Endothelial cell of umbilical vein (primary cell): ENCODE measurements at regions not wholly inside any gene's neighbourhood (a gene's known extent, or its start where the extent isn't known, plus 50 kb on each side); places are given as distances from the start of the nearest gene placed in this dataset.

Source experiments
- BruUV-seq: library from RNA; stranded (reverse); fragments of 400-500 nt; replicated peaks from 2 replicates; lab custom pipeline; 2021; lab: Mats Ljungman, UMichigan
- CTCF ChIA-PET: fragments of 300-600, 350-600 bp; sonication (Branson Sonifier 250); formaldehyde crosslinking; loops from one replicate; lab custom pipeline; 2021; ENCODE audit warnings: antibody characterized with exemption, inconsistent platforms; lab: Charles Lee
- POLR2A ChIA-PET: fragments of 300-600, 350-600 bp; sonication (Branson Sonifier 250); formaldehyde crosslinking; loops from one replicate; lab custom pipeline; 2021; ENCODE audit warnings: antibody characterized with exemption, inconsistent platforms; lab: Charles Lee
- DNase-seq: peaks from one replicate; pipeline ENCODE4 v3.0.0-alpha.2; 2011; ENCODE audit warnings: low read depth, low spot score
- FAIRE-seq: peaks from 2 replicates; lab custom pipeline; 2011; peaks lifted over from hg19 to GRCh38; lab: Jason Lieb, UNC
- H2AFZ ChIP-seq: 2 replicates; pipeline ENCODE4 v1.6.0; 2012; ENCODE audit warnings: low read depth, low read length, control low read depth, inconsistent platforms
- H3K27ac ChIP-seq: 2 replicates; pipeline ENCODE4 v1.5.1; 2011; ENCODE audit warnings: low read depth, mild to moderate bottlenecking, control low read depth, low read length, moderate library complexity; ENCODE audit not compliant: insufficient read depth
- H3K27me3 ChIP-seq, 2 experiments: 2 replicates each; pipeline versions ENCODE4 v1.6.0 to v1.6.1; 2011; ENCODE audit warnings: low read length in 2 of 2, mixed read lengths in 1 of 2; ENCODE audit not compliant: control insufficient read depth in 2 of 2, insufficient read depth in 2 of 2
- H3K36me3 ChIP-seq, 2 experiments: 2 replicates in 1 of 2; 3 replicates in 1 of 2; pipeline ENCODE4 v1.5.1; 2011; ENCODE audit warnings: low read length in 2 of 2, mild to moderate bottlenecking in 1 of 2, moderate library complexity in 1 of 2; ENCODE audit not compliant: control insufficient read depth in 2 of 2, insufficient read depth in 2 of 2; ENCODE audit errors: extremely low read depth in 1 of 2
- H3K4me1 ChIP-seq: 3 replicates; pipeline ENCODE4 v1.5.1; 2011; ENCODE audit warnings: mild to moderate bottlenecking, low read length; ENCODE audit not compliant: control insufficient read depth, insufficient read depth; ENCODE audit errors: extremely low read depth
- H3K4me2 ChIP-seq: 2 replicates; pipeline ENCODE4 v1.6.1; 2011; ENCODE audit warnings: low read length, control low read depth, mixed read lengths; ENCODE audit not compliant: insufficient read depth
- H3K4me3 ChIP-seq, 3 experiments: fragments of 200-600 bp in 1 of 3; sonication (generic), shearing (Covaris generic) in 1 of 3; replicated peaks in 1 of 3; 2 replicates each; pipeline ENCODE4 v1.5.1; 2011 to 2016; ENCODE audit warnings: control low read depth in 3 of 3, low read length in 3 of 3, mild to moderate bottlenecking in 2 of 3, inconsistent platforms in 1 of 3, low read depth in 1 of 3, moderate library complexity in 1 of 3; ENCODE audit not compliant: insufficient read depth in 1 of 3
- H3K79me2 ChIP-seq: 2 replicates; pipeline ENCODE4 v1.6.0; 2012; ENCODE audit warnings: low read length, inconsistent platforms; ENCODE audit not compliant: control insufficient read depth, insufficient read depth
- H3K9ac ChIP-seq: replicated peaks from 2 replicates; pipeline ENCODE3; 2011; ENCODE audit warnings: low read length, control low read depth; ENCODE audit not compliant: insufficient read depth; ENCODE audit errors: extremely low read depth
- H3K9me1 ChIP-seq: replicated peaks from 3 replicates; pipeline ENCODE4 v1.6.0; 2011; ENCODE audit warnings: mild to moderate bottlenecking, low read length; ENCODE audit not compliant: control insufficient read depth, insufficient read depth; ENCODE audit errors: extremely low read depth
- H3K9me3 ChIP-seq: replicated peaks from 2 replicates; pipeline ENCODE4 v1.5.1; 2012; ENCODE audit warnings: low read length, inconsistent platforms; ENCODE audit not compliant: control insufficient read depth, insufficient read depth
- H4K20me1 ChIP-seq: replicated peaks from 2 replicates; pipeline ENCODE3; 2011; ENCODE audit warnings: mild to moderate bottlenecking, low read length; ENCODE audit not compliant: control insufficient read depth, insufficient read depth; ENCODE audit errors: extremely low read depth
- EZH2 ChIP-seq: IDR thresholded peaks from 2 replicates; pipeline ENCODE4 v1.6.1; 2012; ENCODE audit warnings: borderline replicate concordance, low read depth, mild to moderate bottlenecking, moderate library complexity, low read length, inconsistent platforms; ENCODE audit not compliant: severe bottlenecking
- FOS ChIP-seq: IDR thresholded peaks from 2 replicates; pipeline ENCODE4 v1.6.1; 2011; ENCODE audit warnings: mild to moderate bottlenecking, low read length, moderate library complexity, borderline replicate concordance; ENCODE audit not compliant: insufficient read depth
- GATA2 ChIP-seq: IDR thresholded peaks from 2 replicates; pipeline ENCODE4 v1.7.0; 2011; ENCODE audit warnings: low read depth, mild to moderate bottlenecking, moderate library complexity, mixed read lengths, low read length; ENCODE audit not compliant: insufficient read length, insufficient read depth
- JUN ChIP-seq: IDR thresholded peaks from 2 replicates; pipeline ENCODE4 v1.6.1; 2011; ENCODE audit warnings: borderline replicate concordance, low read depth; ENCODE audit not compliant: insufficient read length, insufficient read depth
- MAX ChIP-seq: IDR thresholded peaks from 2 replicates; pipeline ENCODE4 v1.6.1; 2011; ENCODE audit not compliant: insufficient read depth, insufficient read length
- MYC ChIP-seq: IDR thresholded peaks from one replicate; pipeline ENCODE4 v1.6.1; 2011; ENCODE audit warnings: mild to moderate bottlenecking, low read depth, low read length
- POLR2A ChIP-seq: IDR thresholded peaks from 2 replicates; pipeline ENCODE4 v1.6.1; 2012; ENCODE audit warnings: low read depth, mild to moderate bottlenecking, control low read depth, low read length
- POLR2AphosphoS5 ChIP-seq: IDR thresholded peaks from 2 replicates; pipeline ENCODE4 v1.6.1; 2012; ENCODE audit warnings: low read depth, mild to moderate bottlenecking, control low read depth, low read length, moderate library complexity; ENCODE audit not compliant: insufficient read depth
- dilution Hi-C: fragments of 300-500 bp; cut with MboI; formaldehyde crosslinking; loops from one replicate; pipeline ENCODE4 v1.15.0; 2019; ENCODE audit warnings: low sequenced_read_pairs; ENCODE audit not compliant: extremely low pct_ligation_motif_present
- intact Hi-C: fragments of 100-400 bp; cut with micrococcal nuclease; formaldehyde crosslinking; loops from one replicate; pipeline ENCODE4 v1.10.0; 2022
- TF ChIP-seq, protein P1 (sequence below), 2 donors: IDR thresholded peaks; 1 replicate in 1 of 2; 2 replicates in 1 of 2; pipeline ENCODE4 v1.5.1; 2011; ENCODE audit warnings: low read length in 2 of 2, mild to moderate bottlenecking in 2 of 2, moderate library complexity in 2 of 2, control low read depth in 1 of 2, inconsistent platforms in 1 of 2, low read depth in 1 of 2; ENCODE audit not compliant: insufficient read depth in 1 of 2; ENCODE audit errors: extremely low read depth in 1 of 2

GRCh38 chr2:7749895-7750559 lies 832.8 kb downstream of the RNF144A start:
- Histone ChIP-seq H3K36me3 (no peaks in the 10 kb centered on the region), H3K4me2 (no peak overlapping the region), H3K9ac (no peak overlapping the region), H3K4me3 (no peak overlapping the region), H3K79me2 (no peaks in the 10 kb centered on the region), H3K27me3 (no peaks in the 10 kb centered on the region), H3K9me1 (no peaks in the 10 kb centered on the region), H3K9me3 (no peaks in the 10 kb centered on the region), H4K20me1 (no peaks in the 10 kb centered on the region), H3K27ac (no peak overlapping the region), H2AFZ (no peak overlapping the region), H3K4me1 (no peaks in the 10 kb centered on the region)
- dilution Hi-C loops: no loop called here
- no TSS peak for BruUV-seq
- intact Hi-C loops: no loop called here
- POLR2A ChIA-PET: no interaction called here
- DNase-seq (no peak), FAIRE-seq (no peak)
- TF ChIP-seq FOS: no peak
- TF ChIP-seq JUN: no peak
- TF ChIP-seq, protein P1, sequence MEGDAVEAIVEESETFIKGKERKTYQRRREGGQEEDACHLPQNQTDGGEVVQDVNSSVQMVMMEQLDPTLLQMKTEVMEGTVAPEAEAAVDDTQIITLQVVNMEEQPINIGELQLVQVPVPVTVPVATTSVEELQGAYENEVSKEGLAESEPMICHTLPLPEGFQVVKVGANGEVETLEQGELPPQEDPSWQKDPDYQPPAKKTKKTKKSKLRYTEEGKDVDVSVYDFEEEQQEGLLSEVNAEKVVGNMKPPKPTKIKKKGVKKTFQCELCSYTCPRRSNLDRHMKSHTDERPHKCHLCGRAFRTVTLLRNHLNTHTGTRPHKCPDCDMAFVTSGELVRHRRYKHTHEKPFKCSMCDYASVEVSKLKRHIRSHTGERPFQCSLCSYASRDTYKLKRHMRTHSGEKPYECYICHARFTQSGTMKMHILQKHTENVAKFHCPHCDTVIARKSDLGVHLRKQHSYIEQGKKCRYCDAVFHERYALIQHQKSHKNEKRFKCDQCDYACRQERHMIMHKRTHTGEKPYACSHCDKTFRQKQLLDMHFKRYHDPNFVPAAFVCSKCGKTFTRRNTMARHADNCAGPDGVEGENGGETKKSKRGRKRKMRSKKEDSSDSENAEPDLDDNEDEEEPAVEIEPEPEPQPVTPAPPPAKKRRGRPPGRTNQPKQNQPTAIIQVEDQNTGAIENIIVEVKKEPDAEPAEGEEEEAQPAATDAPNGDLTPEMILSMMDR (IDR thresholded peaks at IDR 0.05; ENCODE audit: extremely low read depth in 1 of 2, insufficient read depth in 1 of 2, low read depth in 1 of 2, low read length in 2 of 2): no peak
- no peak for TF ChIP-seq POLR2A
- TF ChIP-seq EZH2: no peak
- no peak for TF ChIP-seq POLR2AphosphoS5
- TF ChIP-seq GATA2: no peak
- no peak for TF ChIP-seq MAX
- no peak for TF ChIP-seq MYC
- CTCF ChIA-PET: no interaction called here
